Right hindlimb (tissue), 1 donor: ENCODE measurements at regions not wholly inside any gene's neighbourhood (a gene's known extent, or its start where the extent isn't known, plus 50 kb on each side); places are given as distances from the start of the nearest gene placed in this dataset.
"Not testable (repeated sequence)": the region's sequence is repeated elsewhere in the genome, so short reads cannot be mapped to it uniquely, and the experiment has no call there.

Source experiments
- DNase-seq: peaks from one replicate; pipeline ENCODE4 v3.0.0-alpha.2; 2018

GRCh38 chr15:24534032-24534431 lies 141.5 kb upstream of the NPAP1 start:
- DNase-seq: not testable (repeated sequence)

DNA sequence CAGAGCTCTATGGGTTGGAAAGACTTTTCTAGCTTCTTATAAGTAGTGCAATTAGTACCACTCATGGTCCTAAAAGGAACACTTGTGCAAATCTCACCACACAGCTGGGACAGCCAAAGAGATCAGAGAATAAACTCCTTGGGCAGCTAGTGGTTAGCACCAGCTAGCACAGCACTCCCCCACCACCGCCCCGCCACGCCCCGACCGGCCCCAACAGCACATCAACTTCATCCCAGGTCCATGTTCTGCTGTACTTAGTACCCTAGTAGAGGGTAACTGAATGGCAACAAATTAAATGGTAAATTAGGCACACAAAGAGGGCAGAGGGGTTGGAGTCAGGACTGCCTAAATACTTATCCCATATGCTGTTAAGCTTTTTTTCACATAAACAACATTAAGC lies 118.3 kb upstream of the NPAP1 start:
- not testable (repeated sequence) for DNase-seq

DNA sequence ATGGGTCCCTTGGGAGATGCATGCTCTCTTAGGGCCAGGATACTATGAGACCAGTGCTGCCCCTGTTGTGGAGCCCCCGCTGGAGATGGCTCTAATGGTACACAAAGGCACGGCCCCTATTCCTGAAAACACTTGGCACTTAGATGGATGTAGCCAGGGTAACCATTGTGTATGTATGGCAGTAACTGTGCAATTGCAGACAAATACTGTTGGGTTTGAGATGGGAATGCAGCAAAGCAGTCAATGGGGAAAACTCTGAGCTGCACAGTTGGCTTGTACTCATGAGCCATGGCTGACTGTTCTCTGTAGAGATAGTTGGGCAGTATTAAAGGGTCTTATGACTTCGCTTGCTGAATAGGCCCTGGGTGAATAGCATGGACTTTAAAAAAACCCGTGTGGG lies 67.9 kb upstream of the NPAP1 start:
- no peak for DNase-seq

GRCh38 chr15:24617646-24618045 lies 57.9 kb upstream of the NPAP1 start:
- DNase-seq: no peak

- no peak for DNase-seq
Observed at GRCh38 chr15:24621630-24622215, 53.9 kb upstream of the NPAP1 start.
